ENCODE measurements at regions not wholly inside any gene's neighbourhood (a gene's known extent, or its start where the extent isn't known, plus 50 kb on each side); places are given as distances from the start of the nearest gene placed in this dataset.

GRCh38 chr13:89255844-89256406 lies 1584.8 kb downstream of the SLITRK5 start:
- DNase-seq, result no peak

GRCh38 chr13:89267734-89268133 lies 1596.6 kb downstream of the SLITRK5 start:
- no peak for DNase-seq

- no peak for DNase-seq
Observed at GRCh38 chr13:89269737-89270136, 1598.6 kb downstream of the SLITRK5 start.

GRCh38 chr13:89270736-89271135 lies 1599.6 kb downstream of the SLITRK5 start:
- DNase-seq, result no peak

- no peak for DNase-seq
Observed at GRCh38 chr13:89279374-89279773, 1608.2 kb downstream of the SLITRK5 start.

- no peak for DNase-seq
Observed at GRCh38 chr13:89281331-89281730, 1610.2 kb downstream of the SLITRK5 start.

- DNase-seq, result no peak
Observed at GRCh38 chr13:89282241-89282640, 1611.1 kb downstream of the SLITRK5 start.

- DNase-seq, result no peak
Observed at GRCh38 chr13:89287381-89287780, 1616.2 kb downstream of the SLITRK5 start.

- DNase-seq, result no peak
Observed at GRCh38 chr13:89294115-89294867, 1623.1 kb downstream of the SLITRK5 start.

GRCh38 chr13:89307278-89307677 lies 1636.1 kb downstream of the SLITRK5 start:
- no peak for DNase-seq

- no peak for DNase-seq
Observed at GRCh38 chr13:89310943-89311672, 1639.9 kb downstream of the SLITRK5 start.

GRCh38 chr13:89315287-89315686 lies 1644.1 kb downstream of the SLITRK5 start:
- no peak for DNase-seq

GRCh38 chr13:89322466-89322865 lies 1651.3 kb downstream of the SLITRK5 start:
- DNase-seq, result no peak

- DNase-seq, result no peak
Observed at GRCh38 chr13:89324582-89324981, 1653.4 kb downstream of the SLITRK5 start.

GRCh38 chr13:89343165-89343564 lies 1672.0 kb downstream of the SLITRK5 start:
- DNase-seq, result no peak

- no peak for DNase-seq
Observed at GRCh38 chr13:89352384-89352783, 1681.2 kb downstream of the SLITRK5 start.

- DNase-seq, result no peak
Observed at GRCh38 chr13:89361909-89362308, 1690.7 kb downstream of the SLITRK5 start.

- no peak for DNase-seq
Observed at GRCh38 chr13:89363144-89363543, 1692.0 kb downstream of the SLITRK5 start.

GRCh38 chr13:89372193-89372592 lies 1701.0 kb downstream of the SLITRK5 start:
- no peak for DNase-seq

- DNase-seq, result no peak
Observed at GRCh38 chr13:89375839-89376238, 1704.7 kb downstream of the SLITRK5 start.

GRCh38 chr13:89380101-89380500 lies 1708.9 kb downstream of the SLITRK5 start:
- no peak for DNase-seq

- DNase-seq, result no peak
Observed at GRCh38 chr13:89382981-89383380, 1711.8 kb downstream of the SLITRK5 start.

GRCh38 chr13:89383891-89384290 lies 1712.7 kb downstream of the SLITRK5 start:
- DNase-seq, result no peak

- peak; percentile 86 for DNase-seq
Observed at GRCh38 chr13:89393758-89394304, 1722.7 kb downstream of the SLITRK5 start.
